ENCODE measurements at regions not wholly inside any gene's neighbourhood (a gene's known extent, or its start where the extent isn't known, plus 50 kb on each side); places are given as distances from the start of the nearest gene placed in this dataset.

DNA sequence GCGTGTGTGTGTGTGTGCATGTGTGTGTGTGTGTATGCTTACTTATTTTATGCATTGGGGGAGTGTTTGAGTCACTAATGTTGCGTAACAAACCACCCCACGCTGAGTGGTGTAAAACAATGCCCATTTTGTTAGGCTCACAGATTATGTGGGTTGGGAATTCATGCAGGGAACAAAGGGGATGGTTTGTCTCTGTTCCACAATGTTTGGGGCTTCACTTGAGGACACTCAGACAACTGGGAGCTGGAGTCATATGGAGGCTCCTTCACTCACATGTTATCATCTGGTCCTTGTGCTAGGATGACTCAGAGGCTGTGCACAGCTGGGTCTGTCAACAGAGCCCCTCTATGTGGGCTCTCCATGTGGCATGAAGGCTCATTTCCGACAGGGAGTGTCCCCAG is 51.3 kb upstream of the LARGE1 start:
- H3K4me3 Mint-ChIP-seq (ENCODE audit: unreplicated experiment) = no peak overlapping the region
- H3K4me1 Mint-ChIP-seq (ENCODE audit: insufficient read depth, unreplicated experiment) = no peaks in the 10 kb centered on the region
- ChIA-PET POLR2A (no interaction called here), CTCF (no interaction called here)
- no peaks in the 10 kb centered on the region for H3K27me3 Mint-ChIP-seq (ENCODE audit: insufficient read depth, unreplicated experiment)
- H3K36me3 Mint-ChIP-seq (ENCODE audit: insufficient read depth, unreplicated experiment) = no peaks in the 10 kb centered on the region
- intact Hi-C loops (cut with micrococcal nuclease) = no loop called here
- no peak for DNase-seq (ENCODE audit: unreplicated experiment)
- BruUV-seq (replicated peaks) = no TSS peak
- no peak overlapping the region for H3K27ac Mint-ChIP-seq (ENCODE audit: low read depth, unreplicated experiment)
- TF ChIP-seq CTCF (IDR thresholded peaks at IDR 0.05; ENCODE audit: unreplicated experiment) = no peak
- peaks cover 21% of the 10 kb centered on the region for H3K9me3 Mint-ChIP-seq (ENCODE audit: unreplicated experiment)

- no peak for DNase-seq (ENCODE audit: unreplicated experiment)
- Mint-ChIP-seq H3K4me1 (ENCODE audit: insufficient read depth, unreplicated experiment) (no peaks in the 10 kb centered on the region), H3K27me3 (ENCODE audit: insufficient read depth, unreplicated experiment) (no peaks in the 10 kb centered on the region), H3K27ac (ENCODE audit: low read depth, unreplicated experiment) (no peak overlapping the region), H3K36me3 (ENCODE audit: insufficient read depth, unreplicated experiment) (no peaks in the 10 kb centered on the region), H3K9me3 (ENCODE audit: unreplicated experiment) (peaks cover 32% of the 10 kb centered on the region), H3K4me3 (ENCODE audit: unreplicated experiment) (no peak overlapping the region)
- no peak for TF ChIP-seq CTCF (IDR thresholded peaks at IDR 0.05; ENCODE audit: unreplicated experiment)
- ChIA-PET POLR2A (no interaction called here), CTCF (no interaction called here)
- intact Hi-C loops (cut with micrococcal nuclease) = no loop called here
- BruUV-seq (replicated peaks) = no TSS peak
Measured at GRCh38 chr22:33975841-33976240, 55.6 kb upstream of the LARGE1 start.

DNA sequence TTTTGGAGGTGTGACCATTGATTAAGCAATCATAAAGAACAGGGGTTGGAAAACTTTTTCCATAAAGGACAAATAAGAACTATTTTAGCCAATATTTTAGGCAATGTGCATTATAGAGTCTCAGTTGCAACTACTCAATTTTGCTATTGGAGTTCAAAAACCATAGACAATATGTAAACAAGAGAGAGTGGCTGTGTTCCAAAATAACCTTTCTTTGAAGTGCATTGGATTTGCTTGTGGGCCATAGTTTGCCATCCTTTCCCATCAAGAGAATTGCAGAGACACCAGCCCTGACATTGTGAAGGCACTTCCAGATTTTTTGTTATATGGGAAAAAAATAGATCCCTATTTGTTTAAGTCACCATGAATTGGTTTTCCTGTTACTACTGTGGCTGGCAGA is 63.3 kb upstream of the LARGE1 start:
- POLR2A ChIA-PET = interaction anchor here (0.7 kb wide), 1 partner anchor 37 kb away, joined by 3 read pairs; no protein-coding TSS in a partner anchor
- intact Hi-C loops (cut with micrococcal nuclease) = no loop called here
- no peak for TF ChIP-seq CTCF (IDR thresholded peaks at IDR 0.05; ENCODE audit: unreplicated experiment)
- Mint-ChIP-seq H3K4me1 (ENCODE audit: insufficient read depth, unreplicated experiment) (no peaks in the 10 kb centered on the region), H3K27me3 (ENCODE audit: insufficient read depth, unreplicated experiment) (no peaks in the 10 kb centered on the region), H3K4me3 (ENCODE audit: unreplicated experiment) (no peak overlapping the region), H3K36me3 (ENCODE audit: insufficient read depth, unreplicated experiment) (no peaks in the 10 kb centered on the region), H3K9me3 (ENCODE audit: unreplicated experiment) (peaks cover 16% of the 10 kb centered on the region), H3K27ac (ENCODE audit: low read depth, unreplicated experiment) (no peak overlapping the region)
- CTCF ChIA-PET = no interaction called here
- no TSS peak for BruUV-seq (replicated peaks)
- DNase-seq (ENCODE audit: unreplicated experiment) = no peak

GRCh38 chr22:33984211-33984610 is 63.9 kb upstream of the LARGE1 start:
- Mint-ChIP-seq H3K4me1 (ENCODE audit: insufficient read depth, unreplicated experiment) (no peaks in the 10 kb centered on the region), H3K9me3 (ENCODE audit: unreplicated experiment) (peaks cover 16% of the 10 kb centered on the region), H3K27ac (ENCODE audit: low read depth, unreplicated experiment) (no peak overlapping the region), H3K27me3 (ENCODE audit: insufficient read depth, unreplicated experiment) (no peaks in the 10 kb centered on the region), H3K4me3 (ENCODE audit: unreplicated experiment) (no peak overlapping the region), H3K36me3 (ENCODE audit: insufficient read depth, unreplicated experiment) (no peaks in the 10 kb centered on the region)
- ChIA-PET POLR2A (no interaction called here), CTCF (no interaction called here)
- TF ChIP-seq CTCF (IDR thresholded peaks at IDR 0.05; ENCODE audit: unreplicated experiment) = no peak
- BruUV-seq (replicated peaks) = no TSS peak
- intact Hi-C loops (cut with micrococcal nuclease) = no loop called here
- no peak for DNase-seq (ENCODE audit: unreplicated experiment)

Data from MCF 10A (cell line).